GM18505 (cell line): ENCODE measurements at regions not wholly inside any gene's neighbourhood (a gene's known extent, or its start where the extent isn't known, plus 50 kb on each side); places are given as distances from the start of the nearest gene placed in this dataset.

ENCODE experiments used
- ATAC-seq: cut with Tn5 transposase; IDR thresholded peaks from one replicate; pipeline ENCODE4 v1.9.1; 2021; ENCODE audit not compliant: unreplicated experiment
- POLR2A ChIP-seq: IDR thresholded peaks from 4 replicates; pipeline ENCODE4 v1.6.1; 2011; ENCODE audit warnings: borderline replicate concordance; ENCODE audit not compliant: insufficient read depth, insufficient read length; ENCODE audit errors: extremely low read depth

GRCh38 chr15:97162805-97163495 lies 797.6 kb upstream of the ARRDC4 start:
- ATAC-seq: no peak
- no peak for TF ChIP-seq POLR2A

GRCh38 chr15:97165205-97165604 lies 795.3 kb upstream of the ARRDC4 start:
- ATAC-seq: no peak
- TF ChIP-seq POLR2A: no peak

GRCh38 chr15:97168704-97169475 lies 791.6 kb upstream of the ARRDC4 start:
- TF ChIP-seq POLR2A: no peak
- ATAC-seq: no peak

- no peak for TF ChIP-seq POLR2A
- ATAC-seq: no peak
These were observed 788.9 kb upstream of the ARRDC4 start for GRCh38 chr15:97171556-97171955.

GRCh38 chr15:97174886-97175540 lies 785.5 kb upstream of the ARRDC4 start:
- no peak for ATAC-seq
- TF ChIP-seq POLR2A: no peak

GRCh38 chr15:97177151-97177577 lies 783.3 kb upstream of the ARRDC4 start:
- ATAC-seq: no peak
- no peak for TF ChIP-seq POLR2A

DNA sequence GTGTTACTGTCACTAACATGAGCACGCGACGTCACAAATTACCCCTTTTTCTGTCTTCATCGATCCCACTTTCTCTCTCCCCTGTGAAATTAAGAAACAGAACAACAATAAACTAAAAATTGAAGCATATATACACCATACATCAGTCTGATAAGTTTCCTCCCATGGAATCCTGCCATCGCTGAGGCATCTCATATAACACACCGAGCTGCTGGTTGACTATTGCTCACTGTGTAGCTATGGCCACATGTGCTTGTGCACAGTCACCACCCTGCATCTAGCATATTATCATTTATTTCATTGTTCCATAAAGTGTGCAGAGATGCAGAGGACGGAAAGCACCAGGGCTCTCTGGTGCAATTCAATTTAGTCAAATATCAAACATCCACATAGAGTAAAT lies 777.9 kb upstream of the ARRDC4 start:
- TF ChIP-seq POLR2A: no peak
- ATAC-seq: no peak

GRCh38 chr15:97189162-97189780 lies 771.2 kb upstream of the ARRDC4 start:
- TF ChIP-seq POLR2A: no peak
- no peak for ATAC-seq

DNA sequence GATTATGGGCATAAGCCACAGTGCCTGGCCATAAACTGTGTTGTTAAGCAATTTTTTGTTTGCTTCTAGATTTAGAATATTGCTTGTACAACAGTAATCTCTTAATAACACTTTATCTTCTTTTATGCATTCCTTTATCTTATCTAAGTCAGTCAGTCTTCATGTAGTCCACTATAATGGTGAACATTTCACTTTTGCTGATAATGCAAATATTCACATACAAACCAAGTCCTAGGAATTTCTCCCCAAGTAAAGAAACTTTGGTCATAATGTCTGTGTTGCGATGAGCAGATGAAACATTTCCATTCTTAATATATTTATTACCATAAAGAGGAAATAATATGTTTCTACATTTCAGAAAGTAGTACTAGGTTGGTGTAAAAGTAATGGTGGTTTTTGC lies 765.8 kb upstream of the ARRDC4 start:
- TF ChIP-seq POLR2A: no peak
- ATAC-seq: no peak

GRCh38 chr15:97196048-97197014 lies 764.2 kb upstream of the ARRDC4 start:
- no peak for TF ChIP-seq POLR2A
- ATAC-seq: no peak

DNA sequence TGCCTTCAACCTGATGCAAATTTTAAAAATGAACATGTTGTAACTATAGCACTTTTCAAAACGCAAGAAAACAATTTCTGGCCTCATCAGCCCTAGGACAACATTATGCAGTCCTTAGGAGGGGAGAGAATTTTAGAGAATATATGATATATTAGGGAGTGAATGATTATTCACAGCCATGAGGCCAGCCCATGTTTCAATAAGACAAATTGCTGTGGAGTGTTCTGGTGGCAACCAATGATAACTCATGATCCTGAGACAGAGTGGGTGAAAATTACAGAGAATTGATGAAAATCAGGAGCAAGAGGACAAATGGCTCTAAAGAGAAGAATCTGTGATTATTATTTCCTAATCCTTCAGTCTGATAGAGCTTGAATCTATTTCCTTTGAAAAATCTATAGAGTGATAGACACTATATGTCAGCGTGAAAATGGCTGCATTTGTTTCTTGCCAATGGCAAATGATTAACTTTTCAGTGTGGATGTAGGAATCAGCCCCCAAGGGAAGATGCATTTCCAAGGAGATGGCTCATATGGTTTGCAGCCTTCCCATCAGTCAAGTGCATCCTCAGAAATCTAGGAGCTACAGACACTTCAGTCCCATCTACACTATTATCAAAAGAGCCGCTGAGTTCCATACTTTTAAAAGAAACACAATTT lies 761.0 kb upstream of the ARRDC4 start:
- ATAC-seq: no peak
- TF ChIP-seq POLR2A: no peak

DNA sequence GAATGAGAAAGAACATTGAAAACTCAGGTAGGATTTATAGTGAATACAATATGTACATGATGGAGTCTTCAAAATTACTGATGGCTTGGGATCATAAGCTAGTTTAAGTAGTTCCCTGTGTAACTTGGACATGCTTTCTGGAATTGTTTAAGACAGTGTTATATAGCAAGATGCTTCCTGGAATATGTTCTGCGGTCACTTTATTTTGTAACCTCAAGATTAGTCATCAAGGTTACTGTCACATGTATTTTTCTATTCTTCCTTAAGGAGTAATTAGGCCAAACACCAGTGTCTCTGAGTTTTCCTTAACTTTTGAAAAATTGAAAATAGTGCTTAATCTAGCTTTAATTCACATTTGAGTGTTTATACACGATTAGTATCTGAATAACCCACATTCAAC lies 760.3 kb upstream of the ARRDC4 start:
- no peak for ATAC-seq
- TF ChIP-seq POLR2A: no peak
